ENCODE measurements at regions not wholly inside any gene's neighbourhood (a gene's known extent, or its start where the extent isn't known, plus 50 kb on each side); places are given as distances from the start of the nearest gene placed in this dataset.

- TF ChIP-seq POLR2A (IDR thresholded peaks at IDR 0.05; ENCODE audit: low read length) (no peak), GATA1 (IDR thresholded peaks at IDR 0.05; ENCODE audit: low read depth, low read length) (no peak)
Measured at GRCh38 chr3:11719406-11720303, 75.9 kb upstream of the VGLL4 start.

Data from erythroblast (primary cell).